NCI-H1930 (cell line): ENCODE measurements at regions not wholly inside any gene's neighbourhood (a gene's known extent, or its start where the extent isn't known, plus 50 kb on each side); places are given as distances from the start of the nearest gene placed in this dataset.
"Not testable (repeated sequence)": the region's sequence is repeated elsewhere in the genome, so short reads cannot be mapped to it uniquely, and the experiment has no call there.

Experiments used
- DNase-seq, 2 experiments: peaks; one replicate each; lab custom pipeline; 2025; lab: John Stamatoyannopoulos, UW

DNA sequence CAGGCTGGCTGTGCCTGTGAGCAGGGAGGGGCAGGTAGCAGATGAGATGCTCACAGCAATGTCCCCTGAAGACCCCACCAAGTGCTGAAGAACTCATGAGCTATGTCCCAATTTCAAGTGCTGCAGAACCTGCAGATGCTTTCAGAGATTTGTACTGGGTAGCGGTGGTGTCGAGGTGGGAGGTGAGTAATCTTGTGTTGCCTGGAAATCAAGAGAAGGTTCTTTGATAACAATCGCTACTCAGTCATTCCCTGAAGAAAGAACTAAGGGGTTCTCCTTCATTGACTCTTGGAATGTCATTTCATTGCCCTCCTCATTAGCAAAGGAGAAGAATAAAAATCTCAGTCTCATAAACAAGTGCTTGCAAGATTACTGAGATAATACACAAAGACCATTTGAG is 246.4 kb downstream of the EMX2 start:
- no peak for DNase-seq

- DNase-seq, result no peak
Measured at GRCh38 chr10:117790179-117790578, 247.6 kb downstream of the EMX2 start.

- DNase-seq, result no peak
Measured at GRCh38 chr10:117790621-117791020, 248.1 kb downstream of the EMX2 start.

DNA sequence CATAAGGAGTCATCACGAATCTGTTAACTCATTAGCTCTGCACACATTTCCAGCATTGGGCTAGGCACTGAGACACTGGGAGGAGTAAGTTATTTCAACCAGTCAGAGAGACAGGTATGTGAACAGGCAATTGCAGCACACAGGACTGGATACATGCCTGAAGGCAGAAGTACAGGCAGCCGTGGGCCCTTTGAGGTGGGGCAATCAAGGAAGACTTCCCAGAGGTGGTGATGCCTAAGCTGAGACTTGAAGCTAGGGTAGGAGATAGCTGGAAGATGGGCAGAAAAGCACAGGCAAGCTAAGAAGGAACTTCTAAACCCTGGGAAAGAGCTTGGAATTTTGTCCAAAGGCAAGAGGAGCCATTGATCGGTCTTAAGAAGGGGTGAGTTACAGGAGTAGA is 249.7 kb downstream of the EMX2 start:
- DNase-seq, result no peak

- DNase-seq, result no peak
Measured at GRCh38 chr10:117796130-117796745, 250.5 kb downstream of the RAB11FIP2 start.

GRCh38 chr10:117797296-117797695 is 249.4 kb downstream of the RAB11FIP2 start:
- DNase-seq, result no peak

GRCh38 chr10:117801691-117802090 is 245.1 kb downstream of the RAB11FIP2 start:
- no peak for DNase-seq

DNA sequence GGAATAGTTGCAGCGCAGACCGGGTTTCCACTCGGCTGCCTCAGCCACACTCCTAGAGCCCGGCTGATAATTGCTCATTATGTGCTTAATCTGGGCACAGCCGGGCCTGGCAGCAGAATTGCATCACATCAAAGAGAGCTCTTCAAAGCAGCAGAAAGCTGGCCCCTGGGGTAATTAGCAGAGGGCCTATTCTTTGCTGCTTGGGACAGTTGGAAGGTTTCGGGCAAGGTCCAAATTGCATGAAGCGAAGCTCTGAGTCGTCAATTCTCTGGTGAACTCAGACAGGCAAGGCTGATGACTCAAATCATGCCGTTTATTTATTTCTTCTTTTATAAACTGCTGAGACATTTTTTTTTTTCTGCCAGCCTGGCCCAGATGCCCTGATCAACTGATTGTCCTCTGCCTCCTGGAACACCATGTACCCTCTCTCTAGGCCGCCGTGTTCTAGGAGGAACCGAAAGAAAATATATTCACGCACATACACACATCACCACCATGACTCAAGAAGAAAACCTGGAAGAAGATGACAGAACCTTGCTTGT is 242.2 kb downstream of the RAB11FIP2 start:
- DNase-seq, result no peak

DNA sequence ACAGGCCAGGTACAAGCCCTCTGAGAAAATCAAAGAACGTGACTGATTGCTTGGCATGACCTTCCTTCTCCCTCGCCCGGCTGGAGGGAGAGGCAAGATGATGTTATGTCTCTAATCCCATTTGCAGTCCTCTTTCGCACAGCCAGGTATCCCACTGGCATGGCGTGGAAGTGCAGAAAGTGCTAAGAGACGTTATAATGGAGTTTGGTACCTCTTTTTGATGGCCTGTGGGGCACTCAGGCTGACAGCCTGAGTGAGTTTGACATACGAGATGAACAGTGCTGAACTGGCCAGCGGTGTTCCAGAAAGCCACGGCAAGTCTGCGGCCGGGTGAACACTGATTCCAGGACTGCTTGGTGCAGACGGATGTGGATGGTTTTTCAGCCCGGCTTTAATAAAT is 241.6 kb downstream of the RAB11FIP2 start:
- no peak for DNase-seq

- no peak for DNase-seq
Measured at GRCh38 chr10:117807441-117807840, 239.3 kb downstream of the RAB11FIP2 start.

DNA sequence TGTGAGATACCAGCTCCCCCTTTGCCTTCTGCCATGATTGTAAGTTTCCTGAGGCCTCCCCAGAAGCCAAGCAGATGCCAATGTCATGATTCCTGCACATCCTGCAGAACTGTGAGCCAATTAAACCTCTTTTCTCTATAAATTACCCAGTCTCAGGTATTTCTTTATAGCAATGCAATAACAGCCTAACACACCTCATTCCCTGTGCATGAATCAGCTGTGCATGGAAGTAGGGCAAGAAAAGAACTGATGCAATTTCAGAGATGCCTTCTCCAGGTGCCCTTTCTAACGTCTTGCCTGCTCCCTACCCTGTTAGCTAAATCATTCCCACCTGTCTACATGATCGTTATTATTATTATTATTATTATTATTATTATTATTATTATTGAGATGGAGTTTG is 230.9 kb downstream of the RAB11FIP2 start:
- not testable (repeated sequence) for DNase-seq

- DNase-seq, result no peak
Measured at GRCh38 chr10:117817116-117817515, 229.6 kb downstream of the RAB11FIP2 start.

DNA sequence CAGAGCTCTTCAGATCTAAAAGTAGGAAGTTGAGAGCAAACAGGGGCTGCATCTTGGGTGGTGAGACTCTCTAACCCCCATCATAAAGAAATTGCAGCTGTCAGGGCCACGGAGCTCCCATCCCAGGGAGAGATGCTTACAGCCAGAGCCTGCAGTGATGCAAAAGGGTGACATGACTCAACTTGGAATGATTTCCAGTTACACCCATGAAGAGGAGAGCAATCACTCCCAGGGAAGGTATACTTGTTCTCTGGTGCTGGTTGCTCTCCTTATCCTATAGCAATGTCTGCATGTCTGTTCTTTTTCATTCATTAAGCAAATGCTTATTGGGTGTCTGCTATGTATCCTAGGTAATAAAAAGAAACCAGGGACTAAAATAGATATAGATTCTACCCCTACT is 228.0 kb downstream of the RAB11FIP2 start:
- no peak for DNase-seq

DNA sequence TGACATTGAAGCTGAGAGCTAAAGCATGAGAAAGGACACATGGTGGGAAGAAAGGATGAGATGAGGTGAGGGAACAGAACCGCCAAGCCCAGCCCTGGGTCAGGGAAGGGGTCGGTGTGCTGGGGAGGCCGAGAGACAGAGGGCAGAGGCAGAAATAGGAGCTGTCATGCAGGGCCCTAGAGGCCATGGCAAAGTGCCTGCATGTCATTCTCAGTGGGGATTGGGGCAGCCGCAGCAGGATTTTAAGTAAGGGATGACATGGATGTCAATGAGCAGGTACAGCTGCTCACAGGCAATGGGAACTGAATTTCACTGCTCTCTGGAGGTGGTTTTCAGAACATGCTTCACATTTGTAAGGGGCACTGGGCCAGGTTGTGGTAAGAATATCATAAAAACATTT is 227.4 kb downstream of the RAB11FIP2 start:
- DNase-seq, result no peak

GRCh38 chr10:117823980-117824379 is 222.8 kb downstream of the RAB11FIP2 start:
- no peak for DNase-seq

DNA sequence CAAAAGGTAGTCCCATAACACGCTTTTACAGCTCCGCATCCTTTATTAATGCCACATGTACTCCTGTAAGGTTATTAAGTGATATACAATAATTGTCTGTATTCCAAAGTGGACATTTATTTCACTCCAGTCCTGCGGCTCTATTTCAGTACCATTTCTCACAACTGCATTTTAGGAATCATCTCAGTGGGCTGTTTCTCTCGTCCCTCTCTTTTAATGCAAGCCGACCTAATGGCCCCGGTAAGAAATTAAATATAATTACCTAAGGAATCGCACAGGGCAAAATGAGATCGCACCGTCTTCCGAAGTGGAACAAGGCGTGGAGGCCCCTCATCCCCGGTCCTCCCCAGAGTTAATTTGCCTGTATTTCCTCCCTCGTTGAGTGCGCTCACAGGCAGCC is 216.5 kb downstream of the RAB11FIP2 start:
- DNase-seq, result no peak

DNA sequence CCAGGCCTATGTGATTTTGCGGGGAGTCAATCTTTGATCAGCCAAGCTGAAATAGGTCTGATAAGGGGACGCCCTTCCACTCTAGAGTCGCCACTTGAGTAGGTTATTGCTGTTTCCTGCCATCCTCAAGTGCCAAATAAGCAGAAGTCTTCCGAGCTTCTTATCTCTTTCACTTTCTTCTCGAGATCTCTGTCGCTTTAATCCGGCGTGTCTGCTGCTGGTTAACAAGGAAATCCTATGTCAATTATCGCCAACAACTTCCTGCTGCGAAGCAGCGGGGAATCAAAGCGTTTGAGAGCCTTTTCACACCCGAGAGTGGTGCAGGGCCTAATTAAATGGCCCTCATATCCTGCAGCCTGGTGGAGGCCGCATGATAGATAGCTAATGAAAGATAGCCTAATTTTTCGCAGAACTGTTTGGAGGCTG is 215.9 kb downstream of the RAB11FIP2 start:
- no peak for DNase-seq

DNA sequence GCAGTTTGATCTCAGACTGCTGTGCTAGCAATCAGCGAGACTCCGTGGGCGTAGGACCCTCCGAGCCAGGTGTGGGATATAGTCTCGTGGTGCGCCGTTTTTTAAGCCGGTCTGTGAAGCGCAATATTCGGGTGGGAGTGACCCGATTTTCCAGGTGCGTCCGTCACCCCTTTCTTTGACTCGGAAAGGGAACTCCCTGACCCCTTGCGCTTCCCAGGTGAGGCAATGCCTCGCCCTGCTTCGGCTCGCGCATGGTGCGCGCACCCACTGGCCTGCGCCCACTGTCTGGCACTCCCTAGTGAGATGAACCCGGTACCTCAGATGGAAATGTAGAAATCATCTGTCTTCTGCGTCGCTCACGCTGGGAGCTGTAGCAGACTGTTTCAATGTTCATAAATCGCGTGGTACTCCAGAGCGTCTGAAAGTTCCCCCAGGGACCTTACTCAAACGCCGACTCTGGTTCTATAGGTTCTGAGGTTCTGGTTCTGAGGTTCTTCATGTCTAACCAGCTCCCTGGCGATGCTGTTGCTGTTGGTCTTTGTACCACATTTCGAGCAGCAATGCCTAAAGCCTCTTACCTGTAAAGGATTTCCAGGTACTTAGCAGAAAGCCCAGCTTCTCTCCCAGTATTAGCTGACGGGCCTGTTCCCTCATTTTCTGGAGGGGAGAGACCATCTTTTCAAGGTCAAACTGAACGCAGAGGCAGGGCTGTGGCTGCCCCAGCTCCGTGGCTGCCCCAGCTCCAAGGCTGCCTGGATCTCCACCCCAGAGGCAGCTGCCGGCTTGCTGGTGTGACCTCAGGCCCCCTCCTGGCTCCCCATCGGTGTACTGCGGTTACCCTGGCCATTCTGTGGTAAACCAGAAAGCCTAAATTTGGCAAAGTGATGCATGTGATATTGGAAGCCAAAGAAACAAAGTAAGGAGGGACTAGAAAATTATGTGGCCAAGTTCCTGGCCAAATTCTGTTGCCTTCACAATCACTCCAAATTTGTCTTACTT is 207.9 kb downstream of the RAB11FIP2 start:
- not testable (repeated sequence) for DNase-seq

- DNase-seq, result not testable (repeated sequence)
Measured at GRCh38 chr10:117856426-117856825, 190.3 kb downstream of the RAB11FIP2 start.

GRCh38 chr10:117860135-117860534 is 186.6 kb downstream of the RAB11FIP2 start:
- no peak for DNase-seq

- DNase-seq, result no peak
Measured at GRCh38 chr10:117860823-117861222, 185.9 kb downstream of the RAB11FIP2 start.

- DNase-seq, result no peak
Measured at GRCh38 chr10:117861329-117861728, 185.4 kb downstream of the RAB11FIP2 start.

DNA sequence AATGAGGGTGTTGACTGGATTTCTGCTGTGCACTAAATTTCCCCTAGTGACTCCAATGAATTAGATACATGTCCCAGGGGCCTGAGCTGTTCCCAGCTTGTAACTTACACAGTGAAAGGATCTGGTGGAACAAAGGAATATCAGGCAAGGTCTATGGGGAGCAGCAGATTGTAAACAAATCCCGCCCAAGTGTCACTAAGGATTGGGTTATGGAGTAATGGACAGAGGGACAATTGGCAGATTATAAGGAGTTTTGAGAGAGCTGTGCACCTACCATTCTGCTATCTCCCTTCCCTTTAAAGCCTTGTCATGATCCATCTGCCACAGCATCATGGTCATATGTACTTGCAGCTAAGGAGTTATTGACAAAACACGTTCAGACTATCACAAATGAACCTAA is 183.0 kb downstream of the RAB11FIP2 start:
- DNase-seq, result no peak
